Activated CD4-positive, alpha-beta T cell treated with anti-CD3 and anti-CD28 coated beads for 24 hours (primary cell): ENCODE measurements at regions not wholly inside any gene's neighbourhood (a gene's known extent, or its start where the extent isn't known, plus 50 kb on each side); places are given as distances from the start of the nearest gene placed in this dataset.
"Not testable (repeated sequence)": the region's sequence is repeated elsewhere in the genome, so short reads cannot be mapped to it uniquely, and the experiment has no call there.

Source experiments
- DNase-seq, 2 donors: peaks; one replicate each; pipeline ENCODE4 v3.0.0-alpha.2; 2020; ENCODE audit warnings: low read depth in 2 of 2

DNA sequence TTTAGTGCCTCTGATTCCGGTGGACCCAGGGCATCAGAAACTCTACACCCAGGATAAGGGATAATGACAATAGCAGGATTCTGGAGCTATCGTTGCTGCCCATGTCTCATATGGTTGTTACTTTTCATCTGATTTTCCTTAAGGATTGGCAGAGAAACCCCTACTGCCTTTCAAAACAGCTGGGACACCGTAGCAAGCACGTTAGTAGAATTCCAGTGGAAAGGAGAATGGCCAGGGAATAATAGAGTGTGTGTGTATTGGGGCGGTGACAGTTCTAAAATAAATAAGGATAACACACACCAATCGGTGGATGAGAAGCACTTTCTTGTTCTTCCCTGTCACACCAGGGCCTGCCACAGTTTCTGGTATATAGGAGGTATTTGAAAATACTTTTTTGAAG, 251.8 kb downstream of the HAPSTR1 start:
- no peak for DNase-seq

DNA sequence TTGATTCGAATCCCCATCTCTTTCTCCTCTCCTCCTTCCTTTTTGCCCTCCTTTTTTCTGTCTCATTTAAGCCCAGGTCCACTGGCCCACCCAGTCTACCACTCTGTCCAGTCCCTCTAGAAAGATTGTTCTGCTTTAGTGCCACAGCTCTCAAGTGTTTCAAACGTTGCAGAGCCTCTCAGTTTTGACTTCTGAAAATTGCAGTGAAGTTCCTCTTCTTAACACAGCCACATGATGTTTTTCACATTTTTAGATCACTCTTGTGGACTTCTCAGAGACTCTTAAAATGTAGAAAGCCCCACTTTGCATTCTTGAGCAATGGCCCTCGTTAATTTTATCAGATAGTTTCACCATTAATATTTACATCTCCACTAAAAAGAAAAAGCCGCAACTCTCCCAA, 253.1 kb downstream of the HAPSTR1 start:
- DNase-seq: no peak

DNA sequence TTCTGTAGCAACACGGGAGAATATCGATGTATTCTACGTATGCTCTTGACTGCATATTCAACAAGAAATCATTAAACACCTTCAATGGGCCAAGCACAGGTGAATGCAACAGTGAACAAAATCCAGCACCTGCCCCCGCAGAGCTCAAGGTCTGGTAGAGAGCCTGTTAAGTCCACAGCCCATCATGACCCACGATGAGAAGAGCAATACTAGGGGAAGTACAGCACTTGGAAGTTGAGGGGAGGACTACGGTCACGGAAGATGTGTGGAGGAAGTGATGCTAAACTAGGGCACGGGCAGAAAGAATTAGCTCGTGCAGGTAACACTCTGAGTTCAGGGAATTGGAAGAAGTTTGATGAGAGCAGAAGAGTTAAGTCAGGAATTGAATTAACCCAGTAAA, 253.6 kb downstream of the HAPSTR1 start:
- DNase-seq: no peak

- DNase-seq: no peak
Measured at GRCh38 chr16:9345880-9346279, 254.4 kb downstream of the HAPSTR1 start.

GRCh38 chr16:9348912-9349311, 257.5 kb downstream of the HAPSTR1 start:
- no peak for DNase-seq

DNA sequence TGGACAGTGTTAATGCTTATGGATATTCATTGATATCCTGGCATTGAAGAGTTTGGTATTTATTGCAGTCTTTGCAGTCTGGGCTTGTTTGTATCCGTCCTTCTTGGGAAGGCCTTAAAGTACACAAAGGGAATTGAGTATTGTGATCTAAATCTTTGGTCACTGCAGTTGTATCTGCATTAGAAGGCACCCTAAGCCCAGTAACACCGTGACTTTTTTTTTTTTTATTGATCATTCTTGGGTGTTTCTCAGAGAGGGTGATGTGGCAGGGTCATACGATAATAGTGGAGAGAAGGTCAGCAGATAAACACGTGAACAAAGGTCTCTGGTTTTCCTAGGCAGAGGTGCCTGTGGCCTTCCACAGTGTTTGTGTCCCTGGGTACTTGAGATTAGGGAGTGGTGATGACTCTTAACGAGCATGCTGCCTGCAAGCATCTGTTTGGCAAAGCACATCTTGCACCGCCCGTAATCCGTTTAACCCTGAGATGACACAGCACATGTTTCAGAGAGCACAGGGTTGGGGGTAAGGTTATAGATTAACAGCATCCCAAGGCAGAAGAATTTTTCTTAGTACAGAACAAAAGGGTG, 258.0 kb downstream of the HAPSTR1 start:
- DNase-seq: not testable (repeated sequence)

- DNase-seq: not testable (repeated sequence)
Measured at GRCh38 chr16:9350119-9350799, 258.8 kb downstream of the HAPSTR1 start.

- no peak for DNase-seq
Measured at GRCh38 chr16:9351440-9351839, 260.0 kb downstream of the HAPSTR1 start.

GRCh38 chr16:9351841-9352434, 260.5 kb downstream of the HAPSTR1 start:
- DNase-seq: no peak

DNA sequence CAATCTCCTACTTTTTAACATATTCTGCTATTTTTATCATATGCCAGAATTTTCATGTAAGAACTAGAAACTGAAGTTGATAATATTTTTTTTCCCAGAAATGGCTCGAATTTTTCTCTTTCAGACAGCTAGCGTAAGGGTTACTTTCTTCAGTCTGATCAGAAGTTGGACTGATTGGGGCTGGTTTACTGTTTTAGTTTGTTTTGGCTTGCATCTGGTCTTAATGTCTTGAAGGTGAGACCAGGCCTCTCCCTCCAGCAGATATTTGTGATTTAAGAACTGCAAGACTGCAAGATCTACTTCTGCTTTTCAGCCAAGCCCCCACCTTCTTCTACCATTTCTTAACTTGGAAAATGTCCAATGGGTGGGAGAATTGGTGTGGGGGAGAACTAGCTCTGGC, 266.4 kb downstream of the HAPSTR1 start:
- no peak for DNase-seq

DNA sequence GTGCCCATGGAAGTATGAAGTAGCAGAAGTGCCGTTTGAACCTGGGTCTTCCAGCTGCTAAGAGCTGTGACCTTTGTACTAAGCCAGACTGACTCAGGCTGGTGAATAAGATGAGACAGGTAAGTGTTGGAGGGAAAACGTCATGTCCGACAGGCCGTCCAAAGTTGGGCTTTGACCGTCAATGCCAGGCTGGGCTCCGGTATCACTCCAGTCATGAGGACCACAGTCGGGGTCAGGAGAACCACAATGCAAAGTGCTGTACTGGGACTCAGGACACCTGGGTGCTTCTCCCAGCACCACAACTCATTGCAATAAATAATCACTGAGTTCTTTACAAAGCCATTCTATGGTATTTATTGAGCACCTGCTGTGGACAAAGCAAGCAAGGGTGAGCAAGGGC, 268.6 kb downstream of the HAPSTR1 start:
- DNase-seq: no peak

DNA sequence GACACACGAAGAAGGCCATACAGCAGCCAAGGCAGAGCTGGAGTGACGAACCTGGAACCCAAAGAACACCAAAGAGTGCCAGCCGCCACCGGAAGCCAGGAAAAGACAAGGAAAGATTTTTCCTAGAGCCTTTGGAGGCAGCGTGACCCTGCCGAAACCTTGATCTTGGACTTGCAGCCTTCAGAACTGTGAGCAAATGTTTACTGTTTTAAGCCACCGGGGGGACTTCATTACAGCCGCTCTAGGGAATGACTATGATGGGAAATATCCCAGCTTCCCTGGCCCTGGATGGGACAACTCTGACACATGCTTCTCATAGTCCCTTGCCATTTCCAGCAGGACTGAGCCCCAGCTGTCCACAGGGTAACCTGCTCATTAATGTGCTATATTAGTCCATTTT, 270.6 kb downstream of the HAPSTR1 start:
- no peak for DNase-seq

- no peak for DNase-seq
Measured at GRCh38 chr16:9362604-9363003, 271.2 kb downstream of the HAPSTR1 start.

GRCh38 chr16:9363520-9363919, 272.1 kb downstream of the HAPSTR1 start:
- no peak for DNase-seq

- no peak for DNase-seq
Measured at GRCh38 chr16:9364721-9365369, 273.4 kb downstream of the HAPSTR1 start.

GRCh38 chr16:9365370-9365728, 273.9 kb downstream of the HAPSTR1 start:
- no peak for DNase-seq

DNA sequence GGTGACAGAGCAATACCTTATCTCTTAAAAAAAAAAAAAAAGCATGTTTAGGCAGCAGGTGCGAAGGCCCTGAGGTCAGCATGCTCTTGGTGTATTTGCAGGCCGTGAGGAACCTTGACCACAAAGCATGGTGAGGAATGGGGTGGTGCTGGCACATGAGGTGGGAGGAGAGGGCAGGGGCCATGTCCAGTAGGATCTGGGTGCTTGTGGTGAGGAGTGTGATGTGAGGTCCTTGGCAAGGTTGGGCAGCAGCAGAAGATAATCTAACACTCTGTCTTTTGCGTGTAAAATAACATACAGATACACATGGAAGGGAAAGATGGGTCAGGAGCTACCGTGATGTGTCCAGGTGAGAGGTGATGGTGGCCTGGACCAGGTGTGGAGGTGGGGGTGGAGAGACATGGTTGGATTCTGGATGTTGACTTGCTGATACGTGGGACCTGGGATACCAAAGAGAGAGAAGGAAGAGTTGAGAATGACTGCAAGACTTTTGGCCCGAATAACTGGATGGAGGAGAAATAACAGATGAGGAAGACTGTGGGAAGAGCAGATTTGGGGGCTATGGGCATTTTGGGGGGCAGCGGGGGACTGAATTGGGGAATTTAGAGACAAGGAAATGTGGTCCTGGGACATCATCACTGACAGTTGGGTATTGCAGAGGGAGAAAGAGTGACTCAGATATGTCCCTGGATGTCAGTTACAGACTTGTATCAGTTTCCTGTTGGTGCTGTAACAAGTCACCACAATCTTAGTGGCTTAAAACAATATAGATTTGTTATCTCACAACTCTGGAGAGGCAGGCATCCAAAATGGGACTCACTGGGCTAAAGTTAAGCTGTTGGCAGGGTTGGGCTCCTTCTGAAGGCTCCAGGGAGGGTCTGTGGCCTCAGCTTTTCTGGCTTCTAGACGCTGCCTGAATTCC, 274.9 kb downstream of the HAPSTR1 start:
- no peak for DNase-seq

GRCh38 chr16:9370061-9370491, 278.6 kb downstream of the HAPSTR1 start:
- DNase-seq: no peak

GRCh38 chr16:9371713-9372448, 280.4 kb downstream of the HAPSTR1 start:
- no peak for DNase-seq

DNA sequence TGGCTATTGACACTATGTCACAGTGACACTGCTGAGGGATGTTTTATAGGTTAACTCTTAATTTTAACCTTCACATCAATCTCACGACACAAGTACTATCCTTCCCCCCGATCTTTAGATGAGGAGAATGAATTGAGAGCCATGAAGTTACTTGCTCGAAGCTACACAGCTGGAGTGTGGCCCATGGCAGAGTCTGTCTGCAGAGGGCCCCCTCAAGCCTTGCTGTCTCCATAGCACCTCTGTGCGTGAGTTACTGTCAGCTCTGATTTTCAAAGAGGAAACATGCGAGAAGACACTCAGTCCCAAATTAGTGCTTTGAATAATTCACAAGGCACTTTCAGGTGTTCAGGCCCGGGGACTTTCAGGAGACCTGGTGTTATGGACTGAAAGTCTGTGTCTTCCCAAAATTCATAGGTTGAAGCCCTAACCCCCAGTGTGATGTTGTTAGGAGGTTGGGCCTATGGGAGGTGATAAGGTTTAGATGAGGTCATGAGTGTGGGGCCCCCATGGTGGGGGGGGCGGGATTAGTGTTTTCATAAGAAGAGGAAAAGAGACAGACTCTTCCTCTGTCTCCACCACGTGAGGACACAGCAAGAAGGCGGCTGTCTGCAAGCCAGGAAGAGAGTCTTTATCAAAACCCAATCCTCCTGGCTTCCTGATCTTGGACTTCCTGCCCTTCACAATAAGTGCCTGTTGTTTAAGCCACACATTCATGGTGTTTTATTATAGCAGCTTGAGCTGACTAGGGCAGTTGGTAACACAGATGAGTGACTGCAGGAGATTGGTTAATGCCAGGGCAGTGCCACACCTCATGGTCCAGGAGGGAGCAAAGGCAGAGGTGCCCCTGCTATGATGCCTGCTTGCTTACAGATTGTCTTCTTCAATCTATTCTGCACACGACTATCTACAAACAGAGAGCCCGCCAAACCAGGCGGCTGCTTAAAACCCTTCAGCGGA, 281.8 kb downstream of the HAPSTR1 start:
- DNase-seq: no peak
